ENCODE measurements at regions not wholly inside any gene's neighbourhood (a gene's known extent, or its start where the extent isn't known, plus 50 kb on each side); places are given as distances from the start of the nearest gene placed in this dataset.

DNA sequence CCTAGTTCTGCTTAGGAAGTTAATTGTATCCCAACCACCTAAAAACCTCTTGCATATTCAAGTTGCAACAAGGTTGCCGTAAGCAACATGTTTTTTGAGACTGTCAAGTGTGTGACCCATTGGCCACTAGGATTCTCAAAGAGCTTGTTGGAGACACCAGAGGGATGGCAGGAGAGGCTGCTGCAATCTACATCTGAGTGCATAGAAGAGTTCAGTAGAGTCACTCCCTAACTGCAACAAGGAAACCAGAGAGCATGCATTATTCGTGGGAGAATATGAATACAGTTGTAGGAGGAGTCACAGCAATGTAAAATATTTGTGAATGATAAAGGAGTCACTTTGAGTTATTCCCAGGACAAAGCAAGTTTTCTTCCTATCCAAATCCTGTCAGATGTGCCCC lies 538.6 kb downstream of the TNS3 start:
- no peak for DNase-seq (ENCODE audit: low spot score)

DNA sequence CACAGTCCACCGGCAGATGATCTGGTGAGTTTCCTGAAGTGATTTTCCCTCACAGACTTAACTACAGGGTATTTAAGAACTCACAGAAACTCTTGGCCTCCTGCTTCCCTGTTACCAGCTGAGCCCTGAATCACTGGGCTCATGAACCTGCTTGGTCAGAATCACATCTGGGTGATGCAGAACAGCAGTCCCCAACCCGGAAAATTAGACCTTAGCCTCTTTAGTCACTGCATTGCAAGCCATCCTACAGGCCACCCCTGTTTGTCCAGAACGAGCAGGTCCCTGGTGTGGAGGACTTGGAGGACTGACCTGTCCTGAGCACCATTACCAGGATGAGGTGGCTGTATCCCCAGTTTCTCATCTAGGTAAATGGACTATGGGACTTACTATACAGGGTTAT lies 539.2 kb downstream of the TNS3 start:
- DNase-seq (ENCODE audit: low spot score) = no peak

- no peak for DNase-seq (ENCODE audit: low spot score)
Measured at GRCh38 chr7:47040795-47041347, 541.0 kb downstream of the TNS3 start.

DNA sequence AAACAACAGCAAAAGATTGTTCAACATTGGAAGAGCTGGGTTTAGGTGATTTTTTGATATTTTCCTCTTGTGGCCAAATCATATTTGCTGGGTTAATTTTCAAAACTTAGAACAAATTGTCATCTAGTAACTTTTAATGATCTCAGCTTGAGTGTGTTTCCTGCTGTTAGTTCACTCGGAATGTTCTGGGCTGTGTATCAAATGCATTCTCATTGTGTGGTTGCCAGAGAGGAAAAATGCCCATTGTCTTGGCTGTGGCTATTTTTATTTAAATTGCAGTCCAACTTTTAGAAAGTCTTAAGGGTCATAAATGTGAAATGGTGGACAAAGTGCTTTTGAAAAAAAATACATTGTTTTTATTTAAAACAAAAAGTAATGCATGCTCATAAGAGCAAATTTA lies 542.0 kb downstream of the TNS3 start:
- peak; percentile 89 for DNase-seq (ENCODE audit: low spot score)

DNA sequence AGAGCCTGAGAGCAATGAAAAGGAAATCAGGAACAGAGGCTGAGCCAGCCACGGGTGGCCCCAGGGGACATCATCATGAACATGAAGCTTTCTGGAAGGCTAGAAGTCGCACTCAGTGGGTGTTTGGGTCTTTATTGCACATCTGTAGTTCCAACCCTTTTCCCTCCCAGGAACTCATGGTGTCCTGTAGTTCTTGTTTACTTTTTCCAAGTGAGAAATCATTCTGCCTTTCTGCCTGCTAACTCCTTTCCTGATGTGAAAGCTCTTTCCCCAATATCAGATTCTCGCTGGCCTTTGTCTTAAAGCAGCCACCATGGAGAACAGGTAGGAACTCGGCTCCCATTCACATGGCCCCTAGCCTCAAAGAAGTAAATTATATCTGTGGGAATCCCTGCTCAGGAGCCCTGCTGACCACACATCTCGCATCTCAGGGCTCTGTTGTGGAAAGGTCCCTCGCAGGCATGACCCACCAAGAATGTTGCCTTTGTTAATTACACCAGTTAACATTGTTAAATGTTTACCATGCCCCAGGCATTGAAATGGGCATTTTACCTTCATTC lies 542.7 kb downstream of the TNS3 start:
- no peak for DNase-seq (ENCODE audit: low spot score)

DNA sequence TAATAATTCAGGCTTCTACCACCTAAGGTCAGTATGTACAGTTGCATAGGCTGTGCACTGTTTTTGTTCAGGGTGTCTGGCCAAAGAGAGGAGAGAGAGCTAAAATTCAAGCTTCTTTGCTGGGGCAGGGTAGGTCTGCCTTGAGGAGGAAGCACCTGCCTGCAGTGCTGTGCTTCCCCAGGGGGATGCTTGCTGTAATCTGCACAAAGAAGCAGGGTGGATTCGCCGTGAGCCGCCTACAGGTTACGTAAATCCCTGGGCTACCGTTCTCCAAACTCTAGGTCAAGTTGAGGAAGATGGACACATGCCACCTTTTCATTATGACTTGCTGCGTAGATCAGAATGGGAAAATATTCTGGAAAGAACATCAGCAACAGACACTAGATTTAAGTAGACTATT lies 543.3 kb downstream of the TNS3 start:
- no peak for DNase-seq (ENCODE audit: low spot score)

- DNase-seq (ENCODE audit: low spot score) = no peak
Measured at GRCh38 chr7:47037607-47038006, 544.3 kb downstream of the TNS3 start.

DNA sequence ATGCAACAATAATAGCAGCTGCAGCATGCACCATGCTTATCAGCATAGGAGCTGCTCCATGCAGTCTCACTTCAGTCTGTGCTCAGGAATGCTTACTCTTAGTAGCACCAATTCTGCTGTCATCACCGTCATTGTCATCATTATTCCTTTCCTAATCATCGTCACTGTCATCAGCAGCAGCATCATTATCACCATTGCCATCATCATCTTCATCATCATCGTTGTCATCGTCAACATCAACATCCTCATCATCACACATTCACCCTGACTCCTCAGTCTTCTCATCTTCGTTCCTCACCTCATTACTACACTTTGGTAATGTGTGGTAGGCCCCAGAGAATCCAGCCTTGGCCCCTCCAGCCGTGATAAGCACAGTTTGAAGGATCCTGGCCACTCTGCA lies 545.0 kb downstream of the TNS3 start:
- DNase-seq (ENCODE audit: low spot score) = no peak

DNA sequence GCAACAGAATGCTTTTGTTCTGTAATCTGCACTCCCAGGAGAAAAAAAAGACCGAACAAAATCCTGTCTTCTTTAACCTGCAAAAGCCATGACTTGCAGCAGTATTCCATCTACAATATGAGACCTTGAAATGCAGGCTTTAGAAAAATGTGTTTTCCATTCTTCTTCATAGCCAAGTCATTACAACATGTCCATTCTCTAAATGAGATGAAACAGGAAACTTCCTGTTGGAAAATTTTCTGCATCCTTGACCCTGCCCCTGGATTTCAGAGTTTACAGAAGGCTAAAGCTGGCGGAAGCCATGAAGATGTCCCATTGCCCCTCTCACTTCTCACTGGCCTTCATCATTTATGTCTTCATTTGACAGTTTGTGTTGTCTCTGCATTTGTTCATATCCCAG lies 546.4 kb downstream of the TNS3 start:
- no peak for DNase-seq (ENCODE audit: low spot score)

DNA sequence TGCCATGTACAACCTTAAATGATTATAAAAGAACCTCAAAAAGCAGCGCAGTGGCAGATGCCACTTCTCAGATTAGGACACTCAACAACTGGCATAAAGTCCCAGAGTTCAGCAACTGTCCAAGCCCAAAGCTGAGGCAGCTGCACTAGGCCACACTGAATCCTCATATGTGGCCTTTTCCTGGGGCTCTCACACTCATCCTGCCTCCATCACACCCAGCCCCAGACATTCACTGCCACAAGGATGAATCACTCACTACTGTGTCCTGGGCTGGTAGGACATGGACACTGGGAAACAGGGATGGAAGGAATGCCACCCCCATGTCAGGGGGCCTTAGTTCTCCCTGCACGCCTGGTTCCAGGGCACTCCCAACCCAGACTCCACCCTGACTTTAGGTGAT lies 547.7 kb downstream of the TNS3 start:
- no peak for DNase-seq (ENCODE audit: low spot score)

- no peak for DNase-seq (ENCODE audit: low spot score)
Measured at GRCh38 chr7:47032536-47032908, 549.4 kb downstream of the TNS3 start.

DNA sequence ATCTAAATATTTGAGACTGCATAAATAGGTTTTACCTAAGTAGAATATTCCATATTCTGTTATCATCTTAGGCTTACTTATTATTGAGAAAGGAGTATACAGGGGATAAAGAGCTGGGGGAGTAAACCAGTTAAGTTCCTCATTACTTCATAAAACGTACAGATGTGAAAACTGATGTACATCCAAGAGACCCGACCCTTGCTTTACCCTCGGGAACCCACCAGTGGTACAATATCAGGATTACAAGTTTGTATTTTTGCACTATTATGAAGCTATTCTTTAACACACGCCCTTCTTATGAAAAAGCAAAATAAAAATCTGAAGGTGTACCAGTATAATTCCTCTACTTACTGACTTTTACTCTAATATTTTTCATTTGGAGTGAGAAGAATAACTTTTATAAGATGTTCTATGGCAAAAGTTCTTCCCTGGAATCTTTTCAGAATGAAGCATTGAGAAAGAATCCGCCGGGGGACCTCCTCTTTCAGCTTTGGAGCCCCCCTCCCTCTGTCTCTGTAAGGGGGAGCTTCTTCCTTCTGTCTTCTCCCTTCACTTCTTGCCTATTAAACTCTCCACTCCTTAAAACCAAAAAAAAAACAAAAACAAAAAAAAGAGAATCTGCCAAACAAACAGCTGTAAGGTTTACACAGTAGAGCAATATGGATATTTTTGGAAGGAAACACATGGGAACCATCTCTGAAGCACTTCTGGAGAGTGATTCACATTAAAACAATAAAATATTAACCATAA lies 550.0 kb downstream of the TNS3 start:
- no peak for DNase-seq (ENCODE audit: low spot score)

DNA sequence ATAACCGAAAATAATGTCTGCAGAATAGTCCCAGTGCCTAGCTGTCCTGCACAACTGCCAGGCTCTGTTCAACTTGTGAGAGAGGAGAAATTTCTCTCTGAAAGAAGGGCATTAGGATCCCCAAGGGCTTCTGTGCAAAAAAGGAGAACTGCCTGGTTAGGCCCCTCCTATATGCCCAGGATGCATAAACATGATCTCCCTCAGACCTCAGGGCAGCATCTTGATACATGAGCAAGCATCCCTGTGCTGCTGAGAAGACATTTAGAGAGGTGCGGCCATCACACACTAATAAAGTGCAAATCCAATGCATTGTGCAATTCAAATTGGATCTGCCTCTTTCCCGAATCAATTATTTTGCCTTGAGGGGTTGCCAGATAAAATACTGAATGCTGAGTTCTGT lies 553.6 kb downstream of the TNS3 start:
- no peak for DNase-seq (ENCODE audit: low spot score)

DNA sequence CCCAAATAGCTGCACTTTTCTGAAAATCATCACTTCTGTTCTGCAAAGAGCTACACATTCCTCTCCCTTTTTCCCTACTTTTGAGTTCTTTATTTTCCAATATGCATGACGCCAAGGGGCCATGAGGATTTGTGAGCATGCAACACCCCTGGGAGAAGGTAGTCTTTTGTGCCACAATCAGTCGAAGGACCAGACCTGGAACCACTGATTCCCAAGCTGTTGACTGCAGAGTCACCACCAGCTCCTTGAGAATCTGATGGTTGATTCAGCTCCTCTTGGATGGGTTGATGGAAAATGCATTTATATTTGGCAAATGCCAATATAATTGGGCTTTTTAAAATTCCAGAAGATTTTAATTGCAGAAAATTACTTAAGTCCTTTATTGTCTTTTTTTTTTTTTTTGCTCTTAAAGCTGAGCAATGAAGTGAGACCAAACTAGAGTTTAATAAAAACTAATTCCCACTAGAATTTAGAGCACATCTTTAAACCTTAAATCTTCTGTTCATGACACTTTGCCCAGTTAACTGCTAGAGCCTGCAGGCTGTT lies 554.1 kb downstream of the TNS3 start:
- no peak for DNase-seq (ENCODE audit: low spot score)

- DNase-seq (ENCODE audit: low spot score) = no peak
Measured at GRCh38 chr7:47026780-47027361, 555.0 kb downstream of the TNS3 start.

- no peak for DNase-seq (ENCODE audit: low spot score)
Measured at GRCh38 chr7:47024991-47025390, 556.9 kb downstream of the TNS3 start.

DNA sequence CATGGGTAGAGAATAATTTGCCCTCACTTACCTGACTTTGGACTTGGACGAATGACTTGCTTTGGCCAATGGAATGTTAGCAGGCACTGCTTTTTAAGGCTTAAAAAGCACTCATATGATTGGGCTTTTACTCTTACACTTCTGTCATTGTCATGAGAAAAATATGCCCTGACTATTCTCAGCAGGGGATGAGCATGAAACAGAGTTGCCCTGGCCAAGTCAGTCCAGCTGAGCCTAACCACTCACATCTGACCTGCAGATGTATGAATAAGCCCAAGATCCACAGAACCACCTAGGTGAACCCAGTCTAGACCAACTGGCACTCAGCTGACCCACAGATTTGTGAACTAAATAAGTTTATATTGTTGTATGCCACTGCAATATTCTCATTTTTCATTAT lies 573.5 kb downstream of the TNS3 start:
- DNase-seq (ENCODE audit: low spot score) = no peak

DNA sequence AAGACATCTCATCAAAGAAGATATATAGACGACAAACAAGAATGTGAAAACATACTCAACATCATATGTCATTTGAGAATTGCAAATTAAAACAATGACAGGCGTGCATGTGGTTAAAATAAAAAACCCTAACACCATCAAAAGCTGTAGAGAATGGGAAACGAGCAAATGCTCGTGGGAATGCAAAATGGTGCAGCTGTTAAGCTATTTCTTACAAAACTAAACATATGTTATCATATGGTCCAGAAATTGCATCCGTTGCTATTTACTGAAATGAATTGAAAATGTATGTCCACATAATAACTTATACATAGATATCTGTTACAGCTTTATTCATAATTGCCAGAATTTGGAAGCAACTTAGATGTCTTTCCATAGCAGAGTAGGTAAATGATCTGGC lies 574.4 kb downstream of the TNS3 start:
- DNase-seq (ENCODE audit: low spot score) = no peak

DNA sequence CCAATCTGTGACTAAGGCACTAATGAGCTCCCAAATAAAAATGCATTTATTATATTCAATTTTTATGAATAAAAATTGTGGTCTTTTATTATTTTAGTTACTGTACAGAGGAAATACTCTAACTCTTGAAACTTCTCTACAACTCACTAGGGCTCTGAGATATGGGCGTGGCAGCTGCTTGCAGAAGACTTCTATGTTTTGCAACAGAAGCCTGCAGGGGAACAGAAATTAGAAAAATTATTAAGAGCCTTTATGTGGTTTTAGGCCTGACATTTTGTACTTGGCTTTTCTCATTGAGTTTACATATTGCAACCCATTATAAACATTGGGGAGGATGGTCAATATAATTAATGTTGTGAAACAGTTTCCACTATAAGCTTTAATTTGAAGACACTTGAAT lies 581.4 kb downstream of the TNS3 start:
- no peak for DNase-seq (ENCODE audit: low spot score)

DNA sequence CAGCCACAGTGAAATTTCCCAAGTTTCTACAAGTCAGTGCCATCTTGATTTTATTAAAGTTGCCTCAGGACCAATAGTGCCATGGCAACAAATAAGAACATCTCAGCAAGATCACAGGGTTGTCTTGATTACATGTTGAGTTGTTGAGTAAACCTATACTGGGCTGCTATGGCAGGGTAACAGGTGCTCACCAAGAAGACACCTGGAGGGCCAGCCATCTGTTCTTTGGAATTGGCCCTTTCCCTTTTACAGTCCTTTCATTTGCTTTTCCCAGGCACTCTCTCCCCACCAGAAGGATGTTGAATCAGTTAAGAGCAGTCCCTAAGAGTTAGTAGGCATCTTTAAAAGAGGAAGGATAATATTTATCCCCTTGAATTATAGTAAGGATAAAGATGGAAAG lies 582.0 kb downstream of the TNS3 start:
- no peak for DNase-seq (ENCODE audit: low spot score)

GRCh38 chr7:46996972-46997371 lies 584.9 kb downstream of the TNS3 start:
- peak; percentile 18 for DNase-seq (ENCODE audit: low spot score)

DNA sequence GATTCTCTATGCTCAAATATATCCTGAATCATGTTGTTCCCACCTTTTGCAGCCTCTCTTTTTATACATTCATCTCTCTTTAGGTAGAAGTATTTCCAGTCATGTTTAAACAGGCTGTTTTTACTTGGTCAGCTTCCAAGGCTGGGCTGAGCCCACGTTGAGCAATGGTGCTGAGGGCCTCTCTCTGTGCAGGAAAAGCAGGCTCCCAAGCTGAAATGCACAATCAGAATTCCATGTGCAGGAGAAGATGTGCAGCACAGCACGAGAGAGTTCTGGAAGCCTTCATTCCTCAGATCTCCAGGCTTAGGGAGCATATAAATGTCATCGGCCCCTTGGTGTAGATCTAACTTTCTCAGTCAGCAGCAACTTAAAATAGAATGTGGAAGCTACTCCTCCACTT lies 588.5 kb downstream of the TNS3 start:
- DNase-seq (ENCODE audit: low spot score) = no peak

DNA sequence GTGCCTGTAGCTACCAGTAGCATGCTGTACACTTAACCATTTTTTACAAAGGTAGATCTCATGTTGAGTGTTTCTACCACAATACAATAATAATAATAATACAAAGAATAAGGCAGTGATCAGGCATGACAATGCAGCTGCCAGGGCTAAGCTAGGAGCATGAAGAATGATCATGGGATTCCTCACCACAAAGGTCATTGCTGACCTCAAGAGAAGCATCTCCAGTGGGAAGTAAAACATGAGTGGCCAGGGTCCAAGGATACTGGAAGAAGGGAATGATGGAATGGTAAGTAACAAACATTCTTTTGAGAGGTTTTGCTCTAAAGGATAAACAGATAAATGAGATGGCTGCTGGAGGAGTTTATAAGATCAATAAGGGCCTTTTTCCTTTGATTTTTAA lies 591.1 kb downstream of the TNS3 start:
- DNase-seq (ENCODE audit: low spot score) = no peak
